SW 1271 (cell line): ENCODE measurements at regions not wholly inside any gene's neighbourhood (a gene's known extent, or its start where the extent isn't known, plus 50 kb on each side); places are given as distances from the start of the nearest gene placed in this dataset.
"Not testable (repeated sequence)": the region's sequence is repeated elsewhere in the genome, so short reads cannot be mapped to it uniquely, and the experiment has no call there.

Experiments used
- DNase-seq, 2 experiments: peaks; one replicate each; lab custom pipeline; 2025; lab: John Stamatoyannopoulos, UW

GRCh38 chr7:54129035-54129434 lies 413.1 kb upstream of the VSTM2A start:
- no peak for DNase-seq

GRCh38 chr7:54141576-54141975 lies 400.6 kb upstream of the VSTM2A start:
- DNase-seq = no peak

- DNase-seq = no peak
These were observed 396.5 kb upstream of the VSTM2A start for GRCh38 chr7:54145716-54146115.

DNA sequence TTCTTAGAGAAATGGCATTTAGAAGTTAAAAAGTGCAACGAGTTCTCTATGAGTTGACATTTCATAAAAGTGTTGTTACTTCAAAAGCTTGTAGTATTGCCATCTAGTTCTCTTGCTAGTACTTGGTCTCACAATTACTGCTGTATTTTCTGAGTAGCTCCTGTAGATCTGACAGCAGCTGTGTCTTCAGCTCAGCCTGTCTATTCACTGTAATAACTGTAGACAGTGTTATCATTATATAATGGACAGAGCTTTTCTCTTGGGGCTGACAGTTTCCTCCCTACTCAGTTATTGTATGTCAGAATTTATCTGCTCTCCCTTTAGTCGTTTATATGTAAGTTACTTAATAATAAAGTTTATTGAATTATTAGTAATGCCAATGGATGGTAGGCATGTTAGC lies 388.7 kb upstream of the VSTM2A start:
- no peak for DNase-seq

DNA sequence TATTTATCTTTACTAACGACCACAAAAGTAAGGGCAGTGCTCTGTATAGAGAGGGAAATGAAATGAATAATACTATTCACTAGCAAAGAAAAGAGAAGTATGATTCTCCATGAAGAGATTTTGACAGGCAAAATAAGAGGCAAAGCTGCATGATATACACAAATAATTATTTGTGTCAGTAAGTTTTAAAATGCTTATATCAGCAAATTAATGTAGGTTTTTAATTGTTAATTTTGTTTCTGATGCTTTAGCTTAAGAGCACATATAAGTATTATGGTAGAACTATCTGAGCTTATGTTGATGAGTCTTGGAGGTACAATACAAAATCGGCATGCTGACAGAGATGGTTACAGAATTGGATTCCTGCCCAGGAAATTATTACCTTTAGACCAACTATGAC lies 383.1 kb upstream of the VSTM2A start:
- no peak for DNase-seq

DNA sequence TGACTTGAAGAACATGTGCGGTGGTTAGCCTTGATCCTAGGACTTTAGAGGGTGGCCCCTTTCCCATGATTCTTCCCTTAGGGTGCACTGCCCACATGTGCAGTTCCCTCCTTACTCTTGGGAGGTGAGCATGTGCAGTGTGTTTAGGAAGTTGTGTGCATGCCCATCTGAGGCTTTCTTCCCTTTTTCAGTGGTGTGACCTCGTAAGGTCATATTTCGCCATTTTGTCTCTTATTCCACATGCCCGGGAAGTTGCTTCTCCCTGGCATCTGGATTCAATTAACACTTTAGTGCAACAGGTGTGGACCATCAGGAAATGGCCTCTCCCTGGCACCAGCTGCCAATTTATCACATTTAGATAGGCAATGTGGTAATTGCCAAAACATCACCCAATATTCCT lies 380.6 kb upstream of the VSTM2A start:
- DNase-seq = no peak

GRCh38 chr7:54166419-54166818 lies 375.8 kb upstream of the VSTM2A start:
- no peak for DNase-seq

DNA sequence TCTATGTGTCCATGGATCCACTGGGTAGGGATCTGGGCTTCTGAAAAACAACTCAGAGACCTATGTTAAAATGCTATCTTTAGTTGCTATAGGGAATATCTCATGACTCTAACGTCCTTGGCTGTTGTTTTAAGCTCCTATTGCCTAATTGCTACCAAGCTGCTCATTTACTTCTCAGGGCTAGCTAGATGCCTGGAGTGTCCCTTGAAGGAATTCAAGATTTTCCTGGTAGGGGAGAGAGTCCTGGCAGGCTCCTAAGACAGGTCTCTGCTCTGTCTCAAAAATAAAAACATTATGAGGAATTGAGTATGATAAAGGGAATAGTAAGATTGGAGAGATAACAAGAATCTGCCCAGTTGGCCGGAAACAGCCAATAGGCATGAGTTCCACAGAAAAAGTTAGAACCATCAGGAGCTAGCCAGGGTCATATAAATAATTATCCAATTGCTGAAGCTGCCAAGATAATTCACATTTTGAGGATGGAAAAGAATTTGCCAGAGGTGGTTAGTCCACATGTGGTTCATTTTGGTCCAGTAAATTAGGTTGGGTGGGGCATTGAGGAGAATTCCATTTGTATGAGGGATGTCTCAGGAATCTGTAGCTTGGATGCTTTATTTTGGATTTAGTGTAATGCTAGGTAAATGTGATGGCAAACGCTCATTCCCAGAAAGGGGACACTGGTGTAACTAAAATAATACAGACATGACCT lies 362.7 kb upstream of the VSTM2A start:
- DNase-seq = no peak

- no peak for DNase-seq
These were observed 361.4 kb upstream of the VSTM2A start for GRCh38 chr7:54180796-54181195.

GRCh38 chr7:54183055-54183454 lies 359.1 kb upstream of the VSTM2A start:
- DNase-seq = no peak

DNA sequence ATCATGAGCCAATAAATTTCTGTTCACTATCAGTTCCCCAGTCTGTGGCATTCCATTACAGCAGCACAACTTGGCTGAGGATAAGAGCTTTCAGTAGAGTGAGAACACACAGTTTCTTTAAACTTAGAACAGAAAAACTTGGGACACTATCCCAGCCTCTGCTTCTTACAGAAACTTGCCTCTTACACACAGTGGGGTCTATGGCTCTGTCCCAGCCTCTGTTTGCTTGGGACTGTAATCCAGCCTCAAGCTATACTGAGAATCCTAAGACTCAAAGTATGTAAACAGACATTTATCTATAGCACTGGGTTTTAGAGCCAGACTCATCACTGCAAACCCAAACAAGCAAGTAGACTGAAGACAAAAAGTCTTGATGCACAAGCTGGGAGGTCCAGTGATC lies 355.8 kb upstream of the VSTM2A start:
- DNase-seq = no peak

GRCh38 chr7:54187886-54188685 lies 354.1 kb upstream of the VSTM2A start:
- no peak for DNase-seq

DNA sequence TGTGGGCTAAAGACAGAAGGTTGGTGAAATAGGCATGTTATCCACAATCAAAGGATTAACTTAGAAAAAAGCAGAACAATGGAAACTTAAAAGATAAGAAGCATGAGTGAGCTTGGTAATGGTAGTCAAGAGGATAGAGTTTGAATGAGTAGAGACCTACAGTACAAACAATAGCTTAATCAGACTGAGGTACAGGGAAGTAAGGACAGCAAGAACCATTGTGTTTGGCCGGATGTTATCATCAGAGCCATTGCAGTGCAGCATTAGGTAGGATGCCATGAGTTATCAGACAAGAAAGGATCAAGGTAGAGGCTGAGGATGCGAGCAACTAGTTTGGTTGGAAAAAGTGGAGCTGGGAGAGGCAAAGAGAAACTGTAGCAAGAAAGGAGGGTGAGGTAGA lies 353.3 kb upstream of the VSTM2A start:
- DNase-seq = no peak

GRCh38 chr7:54189330-54189729 lies 352.8 kb upstream of the VSTM2A start:
- no peak for DNase-seq

- DNase-seq = no peak
These were observed 340.7 kb upstream of the VSTM2A start for GRCh38 chr7:54201501-54201900.

DNA sequence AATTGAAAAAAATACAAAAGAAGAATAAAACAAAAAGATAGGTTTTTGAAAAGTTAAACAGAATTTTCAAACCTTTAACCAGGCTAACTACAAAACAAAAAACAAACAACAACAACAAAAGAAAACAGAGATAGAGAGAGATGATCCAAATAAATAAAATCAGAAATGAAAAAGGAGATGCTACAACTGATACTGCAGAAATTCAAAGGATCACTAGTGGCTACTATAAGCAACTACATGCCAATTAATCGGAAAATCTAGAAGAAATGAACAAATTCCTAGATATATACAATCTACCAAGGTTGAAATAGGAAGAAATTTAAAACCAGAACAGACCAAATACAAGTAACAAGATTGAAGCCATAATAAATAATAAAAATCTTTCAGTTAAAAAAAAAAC lies 326.8 kb upstream of the VSTM2A start:
- DNase-seq = no peak

DNA sequence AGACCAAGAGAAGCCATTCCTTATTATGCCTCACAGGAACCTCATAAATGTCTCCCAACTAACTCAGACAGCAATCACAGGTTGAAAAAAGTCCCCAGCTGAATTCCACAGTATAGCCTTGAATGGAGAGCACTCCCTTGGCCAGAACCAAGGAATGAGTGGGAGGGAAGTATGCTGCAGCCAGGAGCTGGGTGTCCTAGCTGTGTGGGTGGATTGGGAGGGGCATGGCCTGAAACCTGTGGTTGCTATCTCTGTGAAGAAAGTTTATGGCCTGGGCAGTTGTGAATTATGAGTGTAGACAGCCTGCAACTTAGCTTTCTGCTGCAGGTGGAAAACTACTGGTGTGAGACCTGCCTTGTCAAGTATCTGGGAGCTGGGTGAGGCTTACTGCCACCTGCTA lies 316.1 kb upstream of the VSTM2A start:
- not testable (repeated sequence) for DNase-seq

GRCh38 chr7:54242776-54243175 lies 299.4 kb upstream of the VSTM2A start:
- no peak for DNase-seq

- no peak for DNase-seq
These were observed 297.2 kb upstream of the VSTM2A start for GRCh38 chr7:54245020-54245419.

DNA sequence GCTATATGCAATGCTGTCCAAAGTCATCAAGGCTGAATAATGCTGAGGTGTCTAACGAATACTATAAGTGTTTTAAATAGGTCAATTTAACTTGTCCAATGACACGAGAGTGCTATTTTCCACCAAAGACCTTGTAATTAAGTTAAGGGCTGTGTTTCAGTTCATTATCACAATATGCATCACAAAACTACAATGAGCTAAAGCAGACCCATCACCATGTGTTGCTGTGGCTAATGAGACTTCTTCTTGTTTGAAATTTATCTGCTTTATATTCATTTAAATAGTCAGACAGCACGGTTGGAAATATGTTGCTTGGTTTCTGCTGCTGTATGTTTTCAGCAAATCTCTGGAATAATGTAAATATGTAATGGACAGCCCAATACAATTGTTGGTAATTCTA lies 292.5 kb upstream of the VSTM2A start:
- DNase-seq = no peak

DNA sequence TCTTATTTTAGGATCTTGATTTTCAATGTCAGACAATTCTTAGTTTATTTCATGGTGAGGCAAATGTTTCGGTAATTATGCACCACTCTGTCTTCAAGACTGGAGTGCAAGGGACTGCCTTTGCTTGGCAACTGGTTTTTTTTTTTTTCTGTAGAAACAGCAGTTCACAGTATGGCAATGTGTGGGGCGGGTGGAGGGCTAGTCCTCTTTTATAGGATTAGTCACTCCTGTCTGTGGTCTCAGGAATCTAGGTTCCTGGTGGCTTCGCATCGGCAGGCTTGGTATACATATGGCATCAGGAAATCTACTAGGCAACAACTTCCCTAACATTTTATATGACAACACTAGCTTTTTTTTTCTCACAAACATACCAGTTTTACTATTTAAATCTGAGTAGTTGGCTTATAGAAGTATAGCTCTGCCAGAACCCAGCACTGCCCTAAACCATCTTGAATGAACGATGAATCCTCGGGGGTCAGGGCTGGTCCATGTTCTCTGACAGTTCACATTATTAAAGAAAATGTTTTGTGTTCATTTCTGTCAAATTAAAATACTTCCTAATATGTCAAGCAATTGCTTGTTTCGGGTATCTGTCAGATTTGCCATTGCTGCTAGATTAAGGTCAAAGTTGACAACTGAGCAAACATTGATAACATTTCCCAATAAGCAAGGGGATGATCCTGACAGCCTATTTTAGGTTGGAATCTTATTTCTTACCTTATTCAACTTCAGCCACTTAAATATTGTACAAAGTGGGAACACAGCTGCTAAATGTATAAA lies 289.7 kb upstream of the VSTM2A start:
- no peak for DNase-seq

- DNase-seq = no peak
These were observed 289.2 kb upstream of the VSTM2A start for GRCh38 chr7:54253036-54253373.

DNA sequence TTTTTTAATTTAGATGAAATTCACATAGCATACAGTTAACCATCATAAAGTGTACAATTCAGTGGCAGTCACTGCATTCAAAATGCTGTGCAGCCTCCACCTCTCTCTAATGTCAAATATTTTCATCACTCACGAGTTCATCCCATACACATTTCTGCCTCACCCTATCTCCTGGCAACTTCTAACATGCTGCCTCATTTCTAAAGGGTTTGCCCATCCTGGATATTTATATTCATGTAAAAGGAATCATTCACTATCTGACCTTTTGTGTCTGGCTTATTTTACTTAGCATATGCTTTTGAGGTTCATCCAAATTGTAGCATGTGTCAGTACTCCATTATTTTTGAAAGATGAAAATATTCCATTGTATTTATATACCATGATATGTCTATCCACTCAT lies 286.9 kb upstream of the VSTM2A start:
- DNase-seq = no peak
